ENCODE measurements at regions not wholly inside any gene's neighbourhood (a gene's known extent, or its start where the extent isn't known, plus 50 kb on each side); places are given as distances from the start of the nearest gene placed in this dataset.

GRCh38 chr5:124574521-124575436, 171.7 kb downstream of the ZNF608 start:
- TF ChIP-seq CTCF (IDR thresholded peaks at IDR 0.05 in 8 of 11, conservative IDR thresholded peaks at IDR 0.05 in 3 of 11): no peak
- TF ChIP-seq POLR2A (IDR thresholded peaks at IDR 0.05): no peak

Data from spleen (tissue), 7 donors.